ENCODE measurements at regions not wholly inside any gene's neighbourhood (a gene's known extent, or its start where the extent isn't known, plus 50 kb on each side); places are given as distances from the start of the nearest gene placed in this dataset.
"Not testable (repeated sequence)": the region's sequence is repeated elsewhere in the genome, so short reads cannot be mapped to it uniquely, and the experiment has no call there.

- DNase-seq = no peak
These were observed 57.5 kb upstream of the PLPPR5 start for GRCh38 chr1:99062192-99062591.

GRCh38 chr1:99069146-99069545 is 64.5 kb upstream of the PLPPR5 start:
- DNase-seq = no peak

- not testable (repeated sequence) for DNase-seq
These were observed 73.9 kb upstream of the PLPPR5 start for GRCh38 chr1:99078529-99078928.

- no peak for DNase-seq
These were observed 77.7 kb upstream of the PLPPR5 start for GRCh38 chr1:99082366-99082765.

- no peak for DNase-seq
These were observed 78.7 kb upstream of the PLPPR5 start for GRCh38 chr1:99083338-99083737.

- DNase-seq = no peak
These were observed 79.9 kb upstream of the PLPPR5 start for GRCh38 chr1:99084562-99084961.

- DNase-seq = no peak
These were observed 81.4 kb upstream of the PLPPR5 start for GRCh38 chr1:99086057-99086456.

DNA sequence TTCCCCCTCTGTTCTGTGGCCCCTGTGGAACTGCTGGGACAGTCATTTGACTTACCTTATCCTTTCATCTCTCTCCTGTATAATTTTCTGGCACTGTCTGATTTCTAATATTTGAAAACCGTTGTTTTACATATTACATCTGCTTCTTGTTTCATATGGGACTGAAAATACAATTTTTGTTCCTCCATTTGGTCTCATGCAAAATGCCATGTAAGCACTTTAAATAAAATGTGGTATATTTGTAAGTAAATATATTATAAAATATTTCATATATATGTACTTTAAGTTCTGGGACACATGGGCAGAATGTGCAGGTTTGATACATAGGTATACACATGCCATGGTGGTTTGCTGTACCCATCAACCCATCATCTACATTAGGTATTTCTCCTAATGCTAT is 93.9 kb upstream of the PLPPR5 start:
- DNase-seq = no peak

- no peak for DNase-seq
These were observed 101.6 kb upstream of the PLPPR5 start for GRCh38 chr1:99106274-99106673.

GRCh38 chr1:99107680-99108079 is 103.0 kb upstream of the PLPPR5 start:
- no peak for DNase-seq

GRCh38 chr1:99110140-99111041 is 105.7 kb upstream of the PLPPR5 start:
- DNase-seq = no peak

GRCh38 chr1:99115231-99115630 is 110.6 kb upstream of the PLPPR5 start:
- no peak for DNase-seq

- no peak for DNase-seq
These were observed 114.5 kb upstream of the PLPPR5 start for GRCh38 chr1:99119188-99119587.

DNA sequence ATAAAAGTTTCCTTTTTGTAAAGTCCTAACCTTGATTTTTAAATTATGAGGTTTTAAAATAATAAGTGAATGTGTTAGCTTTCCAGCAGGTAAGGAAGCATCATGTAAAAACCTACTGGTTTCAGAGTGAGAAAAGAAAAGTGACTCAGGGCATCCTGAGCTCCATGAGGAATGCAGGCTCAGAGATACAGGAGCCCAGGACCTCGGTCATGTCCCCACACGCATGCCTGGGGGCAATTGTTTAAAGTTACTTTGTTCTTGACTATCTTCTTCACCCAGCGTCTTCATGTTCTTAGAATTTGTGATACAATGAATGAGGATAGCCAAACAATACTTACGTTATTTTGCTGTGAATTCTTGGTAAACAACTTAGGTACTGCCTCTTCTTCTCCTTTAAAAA is 117.4 kb upstream of the PLPPR5 start:
- no peak for DNase-seq

- no peak for DNase-seq
These were observed 119.3 kb upstream of the PLPPR5 start for GRCh38 chr1:99123936-99124335.

DNA sequence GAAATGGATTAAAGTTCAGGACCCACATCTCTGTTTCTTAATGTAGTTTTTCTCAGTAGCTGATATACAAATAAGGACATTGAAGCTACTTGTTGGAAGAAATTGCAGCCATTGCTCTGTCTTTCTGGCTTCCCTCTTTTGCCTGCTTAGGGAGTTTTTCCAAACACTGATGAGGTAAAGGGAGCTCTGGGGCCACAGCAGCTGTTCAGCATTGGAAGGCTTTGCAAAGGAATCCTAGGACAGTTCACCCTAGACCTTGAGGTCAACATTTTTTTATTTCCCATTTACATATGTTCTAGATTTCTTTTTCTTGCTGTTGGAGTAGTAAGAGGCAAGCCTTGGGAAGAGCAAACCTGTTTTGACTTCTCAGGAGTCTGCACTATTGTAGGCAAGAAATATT is 126.9 kb upstream of the PLPPR5 start:
- DNase-seq = no peak

GRCh38 chr1:99133756-99134500 is 129.3 kb upstream of the PLPPR5 start:
- DNase-seq = peak in 1 of 2 experiments; percentile 15

GRCh38 chr1:99137554-99138206 is 126.6 kb upstream of the PLPPR4 start:
- no peak for DNase-seq

DNA sequence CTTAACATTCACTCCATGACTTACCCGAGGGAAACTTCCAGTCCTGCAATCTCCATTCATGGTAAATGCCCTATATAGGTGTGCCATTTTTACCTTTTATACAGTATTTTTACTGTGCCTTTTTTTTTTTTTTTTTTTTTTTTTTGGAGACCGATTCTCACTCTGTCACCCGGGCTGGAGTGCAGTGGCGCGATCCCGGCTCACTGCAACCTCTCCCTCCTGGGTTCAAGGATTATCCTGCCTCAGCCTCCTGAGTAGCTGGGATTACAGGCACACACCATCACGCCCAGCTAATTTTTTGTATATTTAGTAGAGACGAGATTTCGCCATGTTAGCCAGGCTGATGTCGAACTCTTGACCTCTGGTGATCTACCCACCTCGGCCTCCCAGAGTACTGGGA is 124.4 kb upstream of the PLPPR4 start:
- DNase-seq = no peak

- no peak for DNase-seq
These were observed 118.0 kb upstream of the PLPPR4 start for GRCh38 chr1:99146129-99146848.

DNA sequence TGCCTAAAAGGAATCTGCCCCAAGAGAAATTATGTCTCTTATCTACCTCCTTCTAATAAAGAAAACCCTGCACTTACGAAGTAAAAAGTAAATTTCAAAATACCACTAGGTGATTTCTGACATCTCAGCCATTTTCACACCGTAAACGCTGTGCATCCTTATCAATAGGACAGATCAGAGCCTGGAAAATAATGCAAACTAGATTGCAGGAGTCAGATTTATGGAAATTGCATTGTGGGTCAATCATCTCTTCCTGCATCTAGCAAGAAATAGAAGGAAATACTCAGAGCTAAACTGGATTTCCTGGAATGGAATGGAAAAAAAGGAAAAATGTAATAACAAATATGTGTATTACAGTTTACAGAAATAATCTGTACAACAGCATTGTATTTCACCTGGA is 114.3 kb upstream of the PLPPR4 start:
- DNase-seq = no peak

DNA sequence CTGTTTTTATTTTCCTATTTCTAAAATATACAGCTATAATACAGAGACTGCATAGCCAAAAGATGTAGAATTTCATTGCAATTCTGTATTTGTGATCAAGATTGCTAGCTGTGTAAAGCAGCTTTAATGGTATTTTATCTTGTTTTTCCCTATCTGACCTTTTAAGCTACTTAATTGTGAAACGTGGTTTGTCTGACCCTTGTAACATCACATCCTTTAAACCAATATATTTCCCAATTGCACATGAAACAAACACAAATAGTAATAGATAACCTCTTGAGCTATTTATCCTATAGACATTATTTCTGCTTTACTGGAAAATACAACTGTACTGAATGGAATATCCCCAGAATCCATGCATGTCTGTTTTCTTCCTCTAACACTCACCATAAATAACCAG is 112.2 kb upstream of the PLPPR4 start:
- DNase-seq = no peak

DNA sequence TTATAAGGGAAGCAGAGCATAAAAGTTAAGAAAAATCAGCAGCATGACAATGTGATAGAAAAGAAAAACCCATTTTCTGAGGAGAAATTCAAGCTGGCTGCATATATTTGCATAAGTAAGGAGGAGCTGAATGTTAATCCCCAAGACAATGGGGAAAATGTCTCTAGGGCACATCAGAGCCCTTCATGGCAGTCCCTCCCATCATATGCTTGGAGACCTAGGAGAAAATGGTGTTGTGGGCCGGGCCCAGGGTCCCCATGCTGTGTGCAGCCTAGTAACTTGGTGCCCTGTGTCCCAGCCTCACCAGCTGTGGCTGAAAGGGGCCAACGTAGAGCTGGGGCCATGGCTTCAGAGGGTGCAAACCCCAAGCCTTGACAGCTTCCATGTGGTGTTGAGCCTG is 100.6 kb upstream of the PLPPR4 start:
- no peak for DNase-seq

All from NCI-H524 (cell line).